IPS DF 6.9 (cell line): ENCODE measurements at regions not wholly inside any gene's neighbourhood (a gene's known extent, or its start where the extent isn't known, plus 50 kb on each side); places are given as distances from the start of the nearest gene placed in this dataset.

ENCODE experiments used
- DNase-seq: peaks from one replicate; pipeline ENCODE4 v3.0.0-alpha.2; 2013; ENCODE audit warnings: low read depth, low spot score
- H3K27ac ChIP-seq: one replicate; pipeline ENCODE4 v1.5.1; 2013; ENCODE audit warnings: low read length, control low read depth
- H3K27me3 ChIP-seq: 2 replicates; pipeline ENCODE4 v1.6.1; 2013; ENCODE audit warnings: mild to moderate bottlenecking, low read length; ENCODE audit not compliant: control insufficient read depth, insufficient read depth
- H3K36me3 ChIP-seq: 2 replicates; pipeline ENCODE4 v1.6.1; 2013; ENCODE audit warnings: low read length; ENCODE audit not compliant: control insufficient read depth, insufficient read depth
- H3K4me1 ChIP-seq: 2 replicates; pipeline ENCODE4 v1.6.1; 2013; ENCODE audit warnings: low read length; ENCODE audit not compliant: control insufficient read depth, insufficient read depth
- H3K4me3 ChIP-seq: 2 replicates; pipeline ENCODE4 v1.5.1; 2013; ENCODE audit warnings: mild to moderate bottlenecking, low read length
- H3K9me3 ChIP-seq: 2 replicates; pipeline ENCODE4 v1.6.1; 2013; ENCODE audit warnings: low read length, inconsistent platforms; ENCODE audit not compliant: control insufficient read depth, insufficient read depth
- WGBS: extraction: QIAGEN DNeasy Blood & Tissue Kit; methylation state at CpG from one replicate; pipeline ENCODE4 v1.1.7; 2013; ENCODE audit warnings: mixed read lengths, missing lambda C conversion rate; ENCODE audit not compliant: insufficient read length, insufficient coverage; 5-methylcytosine and 5-hydroxymethylcytosine counted together

- no peak for DNase-seq
- H3K9me3 ChIP-seq = no peaks in the 10 kb centered on the region
- H3K36me3 ChIP-seq = no peaks in the 10 kb centered on the region
- no peak overlapping the region for H3K27ac ChIP-seq
- H3K4me3 ChIP-seq = no peak overlapping the region
- no peaks in the 10 kb centered on the region for H3K4me1 ChIP-seq
- no peaks in the 10 kb centered on the region for H3K27me3 ChIP-seq
These were observed 544.4 kb downstream of the DIPK2A start for GRCh38 chr3:144516026-144516425.

- H3K36me3 ChIP-seq = no peaks in the 10 kb centered on the region
- no peaks in the 10 kb centered on the region for H3K9me3 ChIP-seq
- DNase-seq = no peak
- no peaks in the 10 kb centered on the region for H3K27me3 ChIP-seq
- H3K27ac ChIP-seq = no peak overlapping the region
- no CpG with 5 or more reads among the region's 1 CpG for WGBS
- no peaks in the 10 kb centered on the region for H3K4me1 ChIP-seq
- no peak overlapping the region for H3K4me3 ChIP-seq
These were observed 545.0 kb downstream of the DIPK2A start for GRCh38 chr3:144516589-144516988.

GRCh38 chr3:144521131-144521530 lies 549.5 kb downstream of the DIPK2A start:
- no peak overlapping the region for H3K4me3 ChIP-seq
- no peak for DNase-seq
- H3K4me1 ChIP-seq = peaks cover 1% of the 10 kb centered on the region; the same call in 1 of the 2 replicates
- H3K9me3 ChIP-seq = no peaks in the 10 kb centered on the region; the same call in 1 of the 2 replicates
- H3K27me3 ChIP-seq = no peaks in the 10 kb centered on the region
- no peaks in the 10 kb centered on the region for H3K36me3 ChIP-seq
- no CpG with 5 or more reads among the region's 1 CpG for whole genome bisulfite sequencing
- H3K27ac ChIP-seq = no peak overlapping the region

- H3K27me3 ChIP-seq = no peaks in the 10 kb centered on the region
- no peak for DNase-seq
- WGBS = no CpG with 5 or more reads among the region's 3 CpGs
- no peaks in the 10 kb centered on the region; the same call in 1 of the 2 replicates for H3K9me3 ChIP-seq
- H3K36me3 ChIP-seq = no peaks in the 10 kb centered on the region
- peaks cover 1% of the 10 kb centered on the region; the same call in 1 of the 2 replicates for H3K4me1 ChIP-seq
- no peak overlapping the region for H3K27ac ChIP-seq
- H3K4me3 ChIP-seq = no peak overlapping the region
These were observed 550.8 kb downstream of the DIPK2A start for GRCh38 chr3:144522456-144522855.

- no peak overlapping the region; the same call in 1 of the 2 replicates for H3K4me3 ChIP-seq
- no CpG with 5 or more reads among the region's 2 CpGs for WGBS
- no peaks in the 10 kb centered on the region for H3K27me3 ChIP-seq
- no peak overlapping the region for H3K27ac ChIP-seq
- DNase-seq = no peak
- H3K9me3 ChIP-seq = no peaks in the 10 kb centered on the region; the same call in 1 of the 2 replicates
- H3K36me3 ChIP-seq = no peaks in the 10 kb centered on the region
- H3K4me1 ChIP-seq = peaks cover 1% of the 10 kb centered on the region; the same call in 1 of the 2 replicates
These were observed 551.8 kb downstream of the DIPK2A start for GRCh38 chr3:144523396-144523795.

- no peaks in the 10 kb centered on the region; the same call in 1 of the 2 replicates for H3K9me3 ChIP-seq
- H3K4me3 ChIP-seq = no peak overlapping the region
- DNase-seq = no peak
- no peaks in the 10 kb centered on the region for H3K36me3 ChIP-seq
- H3K4me1 ChIP-seq = peaks cover 1% of the 10 kb centered on the region; the same call in 1 of the 2 replicates
- H3K27me3 ChIP-seq = no peaks in the 10 kb centered on the region
- H3K27ac ChIP-seq = no peak overlapping the region
These were observed 552.9 kb downstream of the DIPK2A start for GRCh38 chr3:144524531-144524930.

GRCh38 chr3:144529566-144529965 lies 557.9 kb downstream of the DIPK2A start:
- no CpG with 5 or more reads among the region's 1 CpG for WGBS
- Histone ChIP-seq H3K36me3 (no peaks in the 10 kb centered on the region), H3K4me3 (no peak overlapping the region), H3K9me3 (no peaks in the 10 kb centered on the region), H3K27ac (no peak overlapping the region), H3K4me1 (no peaks in the 10 kb centered on the region), H3K27me3 (no peaks in the 10 kb centered on the region)
- DNase-seq = no peak

GRCh38 chr3:144544871-144545270 lies 573.2 kb downstream of the DIPK2A start:
- no peak for DNase-seq
- no CpG with 5 or more reads among the region's 4 CpGs for WGBS
- no peak overlapping the region for H3K4me3 ChIP-seq
- no peaks in the 10 kb centered on the region for H3K27me3 ChIP-seq
- H3K9me3 ChIP-seq = no peaks in the 10 kb centered on the region
- H3K27ac ChIP-seq = no peak overlapping the region
- no peaks in the 10 kb centered on the region for H3K36me3 ChIP-seq
- peaks cover 1% of the 10 kb centered on the region; the same call in 1 of the 2 replicates for H3K4me1 ChIP-seq

GRCh38 chr3:144546539-144546938 lies 574.9 kb downstream of the DIPK2A start:
- WGBS = no CpG with 5 or more reads among the region's 2 CpGs
- Histone ChIP-seq H3K4me3 (no peak overlapping the region), H3K36me3 (no peaks in the 10 kb centered on the region), H3K27me3 (no peaks in the 10 kb centered on the region), H3K27ac (no peak overlapping the region), H3K9me3 (no peaks in the 10 kb centered on the region), H3K4me1 (peaks cover 1% of the 10 kb centered on the region; the same call in 1 of the 2 replicates)
- DNase-seq = no peak

GRCh38 chr3:144548346-144548745 lies 576.7 kb downstream of the DIPK2A start:
- no CpG with 5 or more reads among the region's 4 CpGs for WGBS
- no peak for DNase-seq
- Histone ChIP-seq H3K4me3 (no peak overlapping the region), H3K27ac (no peak overlapping the region), H3K4me1 (peaks cover 1% of the 10 kb centered on the region; the same call in 1 of the 2 replicates), H3K36me3 (no peaks in the 10 kb centered on the region), H3K27me3 (no peaks in the 10 kb centered on the region), H3K9me3 (no peaks in the 10 kb centered on the region)

- Histone ChIP-seq H3K27me3 (no peaks in the 10 kb centered on the region), H3K4me1 (peaks cover 1% of the 10 kb centered on the region; the same call in 1 of the 2 replicates), H3K4me3 (no peak overlapping the region), H3K9me3 (no peaks in the 10 kb centered on the region), H3K27ac (no peak overlapping the region), H3K36me3 (no peaks in the 10 kb centered on the region)
- no CpG with 5 or more reads among the region's 1 CpG for WGBS
- peak; percentile 31 for DNase-seq
These were observed 577.5 kb downstream of the DIPK2A start for GRCh38 chr3:144549166-144549565.
